ENCODE measurements at regions not wholly inside any gene's neighbourhood (a gene's known extent, or its start where the extent isn't known, plus 50 kb on each side); places are given as distances from the start of the nearest gene placed in this dataset.

DNA sequence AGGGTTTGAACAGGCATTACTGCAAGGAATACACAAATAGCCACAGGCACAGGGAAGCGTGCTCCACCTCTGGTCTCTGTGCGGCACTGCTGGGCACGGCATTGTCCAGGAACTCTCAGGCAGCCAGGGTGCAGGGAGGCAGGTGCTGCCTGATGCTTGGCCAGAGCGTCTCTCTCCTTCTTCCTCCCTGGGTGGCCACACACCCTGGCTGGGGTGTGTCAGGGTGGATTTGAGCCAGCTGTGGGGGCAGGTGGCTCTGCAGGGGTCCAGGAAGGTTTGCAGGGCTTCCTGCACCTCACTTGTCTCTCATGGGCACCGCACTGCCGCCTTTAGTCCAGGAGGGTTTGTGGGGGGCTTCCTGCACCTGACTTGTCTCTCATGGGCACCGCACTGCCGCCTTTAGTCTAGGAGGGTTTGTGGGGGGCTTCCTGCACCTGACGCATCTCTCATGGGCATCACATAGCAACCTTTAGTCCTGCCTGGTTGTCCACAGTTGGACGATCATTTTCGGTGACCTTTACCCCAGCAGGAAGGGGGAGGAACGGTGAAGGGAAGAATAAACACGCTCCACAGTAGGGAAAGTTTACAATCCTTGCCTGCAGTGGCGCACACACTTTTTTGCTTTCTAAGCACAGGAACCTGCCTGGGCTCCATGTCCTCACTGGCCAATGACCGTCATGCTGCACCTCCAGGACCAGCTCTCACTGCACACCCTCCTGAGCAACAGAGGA lies 332.9 kb downstream of the EIPR1 start:
- TF ChIP-seq, protein P1, sequence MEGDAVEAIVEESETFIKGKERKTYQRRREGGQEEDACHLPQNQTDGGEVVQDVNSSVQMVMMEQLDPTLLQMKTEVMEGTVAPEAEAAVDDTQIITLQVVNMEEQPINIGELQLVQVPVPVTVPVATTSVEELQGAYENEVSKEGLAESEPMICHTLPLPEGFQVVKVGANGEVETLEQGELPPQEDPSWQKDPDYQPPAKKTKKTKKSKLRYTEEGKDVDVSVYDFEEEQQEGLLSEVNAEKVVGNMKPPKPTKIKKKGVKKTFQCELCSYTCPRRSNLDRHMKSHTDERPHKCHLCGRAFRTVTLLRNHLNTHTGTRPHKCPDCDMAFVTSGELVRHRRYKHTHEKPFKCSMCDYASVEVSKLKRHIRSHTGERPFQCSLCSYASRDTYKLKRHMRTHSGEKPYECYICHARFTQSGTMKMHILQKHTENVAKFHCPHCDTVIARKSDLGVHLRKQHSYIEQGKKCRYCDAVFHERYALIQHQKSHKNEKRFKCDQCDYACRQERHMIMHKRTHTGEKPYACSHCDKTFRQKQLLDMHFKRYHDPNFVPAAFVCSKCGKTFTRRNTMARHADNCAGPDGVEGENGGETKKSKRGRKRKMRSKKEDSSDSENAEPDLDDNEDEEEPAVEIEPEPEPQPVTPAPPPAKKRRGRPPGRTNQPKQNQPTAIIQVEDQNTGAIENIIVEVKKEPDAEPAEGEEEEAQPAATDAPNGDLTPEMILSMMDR (IDR thresholded peaks at IDR 0.05) = no peak
- TF ChIP-seq POLR2A (IDR thresholded peaks at IDR 0.05; ENCODE audit: low read depth) (no peak), EP300 (IDR thresholded peaks at IDR 0.05) (no peak), POLR2AphosphoS5 (IDR thresholded peaks at IDR 0.05) (no peak)
